ENCODE measurements at regions not wholly inside any gene's neighbourhood (a gene's known extent, or its start where the extent isn't known, plus 50 kb on each side); places are given as distances from the start of the nearest gene placed in this dataset.

GRCh38 chr1:163845279-163845678, 523.5 kb downstream of the NUF2 start:
- TF ChIP-seq, protein P1, sequence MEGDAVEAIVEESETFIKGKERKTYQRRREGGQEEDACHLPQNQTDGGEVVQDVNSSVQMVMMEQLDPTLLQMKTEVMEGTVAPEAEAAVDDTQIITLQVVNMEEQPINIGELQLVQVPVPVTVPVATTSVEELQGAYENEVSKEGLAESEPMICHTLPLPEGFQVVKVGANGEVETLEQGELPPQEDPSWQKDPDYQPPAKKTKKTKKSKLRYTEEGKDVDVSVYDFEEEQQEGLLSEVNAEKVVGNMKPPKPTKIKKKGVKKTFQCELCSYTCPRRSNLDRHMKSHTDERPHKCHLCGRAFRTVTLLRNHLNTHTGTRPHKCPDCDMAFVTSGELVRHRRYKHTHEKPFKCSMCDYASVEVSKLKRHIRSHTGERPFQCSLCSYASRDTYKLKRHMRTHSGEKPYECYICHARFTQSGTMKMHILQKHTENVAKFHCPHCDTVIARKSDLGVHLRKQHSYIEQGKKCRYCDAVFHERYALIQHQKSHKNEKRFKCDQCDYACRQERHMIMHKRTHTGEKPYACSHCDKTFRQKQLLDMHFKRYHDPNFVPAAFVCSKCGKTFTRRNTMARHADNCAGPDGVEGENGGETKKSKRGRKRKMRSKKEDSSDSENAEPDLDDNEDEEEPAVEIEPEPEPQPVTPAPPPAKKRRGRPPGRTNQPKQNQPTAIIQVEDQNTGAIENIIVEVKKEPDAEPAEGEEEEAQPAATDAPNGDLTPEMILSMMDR (IDR thresholded peaks at IDR 0.05) = no peak
- no peak for TF ChIP-seq TCF7L2 (IDR thresholded peaks at IDR 0.05; ENCODE audit: low read depth, low read length)
